ENCODE measurements at regions not wholly inside any gene's neighbourhood (a gene's known extent, or its start where the extent isn't known, plus 50 kb on each side); places are given as distances from the start of the nearest gene placed in this dataset.

- H2BK15ac ChIP-seq (ENCODE audit: low read length) = no peak overlapping the region
- H3K4me2 ChIP-seq (ENCODE audit: insufficient read depth in 1 of 2, low read depth in 2 of 2, low read length in 2 of 2) = no peak overlapping the region
- H3K14ac ChIP-seq (ENCODE audit: insufficient read length) = no peak overlapping the region
- 85% methylated on average over 3 of the region's 3 CpGs; no CpG with 5 or more reads in 1 of the 2 experiments for WGBS, 2 experiments (ENCODE audit: extremely low coverage in 1 of 2, insufficient coverage in 1 of 2, insufficient read length in 1 of 2, insufficient replicate concordance in 2 of 2, low coverage in 1 of 2, low lambda C conversion rate in 2 of 2, missing lambda C conversion rate in 1 of 2)
- no peak overlapping the region for H3K4ac ChIP-seq (replicated peaks; ENCODE audit: insufficient read length, low read depth, low read length)
- CTCF ChIA-PET (ENCODE audit: partially characterized antibody) = interaction anchor here (0.7 kb wide), 1 partner anchor 1358 kb away, joined by 3 read pairs; no protein-coding TSS in a partner anchor
- no peaks in the 10 kb centered on the region for H3K23me2 ChIP-seq (ENCODE audit: low read depth, low read length)
- no peaks in the 10 kb centered on the region for H3K79me2 ChIP-seq (ENCODE audit: control insufficient read depth in 1 of 2, insufficient read depth in 2 of 2, low read length in 2 of 2)
- no peak for FAIRE-seq
- H4K5ac ChIP-seq (ENCODE audit: insufficient read length, low read depth, low read length) = no peak overlapping the region
- H2AFZ ChIP-seq (ENCODE audit: low read length) = no peak overlapping the region
- H3K9me3 ChIP-seq (ENCODE audit: insufficient read depth in 2 of 2, low read depth in 1 of 2, low read length in 1 of 2) = peaks cover 7 to 11% of the 10 kb centered on the region in 2 experiments
- H3K56ac ChIP-seq (replicated peaks; ENCODE audit: insufficient read length, low read depth, low read length) = no peak overlapping the region
- POLR2A ChIA-PET (ENCODE audit: partially characterized antibody) = no interaction called here
- no peak overlapping the region for H4K91ac ChIP-seq (replicated peaks; ENCODE audit: insufficient read length, low read length)
- H3K36me3 ChIP-seq (ENCODE audit: control insufficient read depth in 2 of 4, insufficient read depth in 4 of 4, low read length in 3 of 4) = no peaks in the 10 kb centered on the region
- H3K79me1 ChIP-seq (ENCODE audit: low read depth, low read length) = no peaks in the 10 kb centered on the region
- H3K18ac ChIP-seq (ENCODE audit: extremely low read depth, low read length) = no peak overlapping the region
- TF ChIP-seq POLR2AphosphoS5 (IDR thresholded peaks at IDR 0.05; ENCODE audit: low read depth, low read length) (no peak), NANOG (IDR thresholded peaks at IDR 0.05; ENCODE audit: insufficient read depth, low read depth, low read length, poor library complexity, severe bottlenecking) (no peak), KDM1A (IDR thresholded peaks at IDR 0.05; ENCODE audit: borderline replicate concordance, low read length) (no peak), CTCF (IDR thresholded peaks at IDR 0.05; ENCODE audit: control extremely low read depth in 1 of 3, insufficient read depth in 1 of 3, low read depth in 1 of 3, low read length in 3 of 3) (no peak), USF2 (IDR thresholded peaks at IDR 0.05; ENCODE audit: low read length) (no peak), BACH1 (IDR thresholded peaks at IDR 0.05; ENCODE audit: low read length) (no peak), SP1 (IDR thresholded peaks at IDR 0.05; ENCODE audit: low read depth, low read length) (no peak), BRCA1 (IDR thresholded peaks at IDR 0.05; ENCODE audit: low read depth, low read length) (no peak)
- no peak overlapping the region for H2BK120ac ChIP-seq (replicated peaks; ENCODE audit: low read depth, low read length)
- no peaks in the 10 kb centered on the region for H3K27me3 ChIP-seq (replicated peaks in 1 of 4; ENCODE audit: control insufficient read depth in 3 of 4, extremely low read depth in 1 of 4, insufficient read depth in 3 of 4, low read length in 3 of 4)
- no peak for DNase-seq (ENCODE audit: low read depth in 1 of 2, low spot score in 2 of 2)
- no peak overlapping the region for H3K9ac ChIP-seq (replicated peaks in 1 of 4; ENCODE audit: extremely low read depth in 1 of 4, low read depth in 3 of 4, low read length in 3 of 4)
- H3K23ac ChIP-seq (ENCODE audit: insufficient read length) = no peak overlapping the region
- H3K4me3 ChIP-seq (ENCODE audit: extremely low read depth in 1 of 4, insufficient read depth in 2 of 4, low read depth in 3 of 4, low read length in 4 of 4) = no peak overlapping the region
- H2BK20ac ChIP-seq (ENCODE audit: low read length) = no peak overlapping the region
- H3K27ac ChIP-seq (ENCODE audit: low read depth, low read length) = no peak overlapping the region
- H2BK12ac ChIP-seq (ENCODE audit: low read depth, low read length) = no peak overlapping the region
- H4K8ac ChIP-seq (ENCODE audit: extremely low read depth, insufficient read depth, low read length) = no peak overlapping the region
- no peaks in the 10 kb centered on the region for H3K4me1 ChIP-seq (replicated peaks in 1 of 4; ENCODE audit: control insufficient read depth in 3 of 4, insufficient read depth in 4 of 4, low read length in 3 of 4)
- H4K20me1 ChIP-seq (replicated peaks in 1 of 2; ENCODE audit: control insufficient read depth in 1 of 2, insufficient read depth in 2 of 2, low read length in 2 of 2) = no peaks in the 10 kb centered on the region
- no peak overlapping the region for H2AK5ac ChIP-seq (ENCODE audit: low read depth, low read length)
- H2BK5ac ChIP-seq (ENCODE audit: low read depth, low read length) = no peak overlapping the region
Observed at GRCh38 chr6:91961236-91961635, 1374.4 kb upstream of the MAP3K7 start.

Data from H1 (cell line).